Suprapubic skin (tissue), 4 donors: ENCODE measurements at regions not wholly inside any gene's neighbourhood (a gene's known extent, or its start where the extent isn't known, plus 50 kb on each side); places are given as distances from the start of the nearest gene placed in this dataset.

Source experiments
- EP300 ChIP-seq: sonication (generic); formaldehyde crosslinking; IDR thresholded peaks from one replicate; pipeline ENCODE4 v1.6.1; 2017; ENCODE audit warnings: antibody characterized with exemption
- POLR2A ChIP-seq, 2 donors: fragments of 450-650 bp; IDR thresholded peaks; one replicate each; pipeline ENCODE4 v1.6.1; 2017; ENCODE audit warnings: antibody characterized with exemption in 2 of 2, mild to moderate bottlenecking in 2 of 2, moderate library complexity in 2 of 2
- POLR2AphosphoS5 ChIP-seq, 3 donors: sonication (generic); formaldehyde crosslinking; IDR thresholded peaks; one replicate each; pipeline ENCODE4 v1.6.1; 2017; ENCODE audit warnings: antibody characterized with exemption in 3 of 3
- TF ChIP-seq, protein P1 (sequence below), 2 donors: fragments of 200-600 bp in 1 of 2; fragments of 450-650 bp in 1 of 2; sonication (generic) in 1 of 2; IDR thresholded peaks; one replicate each; pipeline ENCODE4 v1.5.1; 2016 to 2019; ENCODE audit warnings: antibody characterized with exemption in 2 of 2, mild to moderate bottlenecking in 1 of 2, moderate library complexity in 1 of 2

DNA sequence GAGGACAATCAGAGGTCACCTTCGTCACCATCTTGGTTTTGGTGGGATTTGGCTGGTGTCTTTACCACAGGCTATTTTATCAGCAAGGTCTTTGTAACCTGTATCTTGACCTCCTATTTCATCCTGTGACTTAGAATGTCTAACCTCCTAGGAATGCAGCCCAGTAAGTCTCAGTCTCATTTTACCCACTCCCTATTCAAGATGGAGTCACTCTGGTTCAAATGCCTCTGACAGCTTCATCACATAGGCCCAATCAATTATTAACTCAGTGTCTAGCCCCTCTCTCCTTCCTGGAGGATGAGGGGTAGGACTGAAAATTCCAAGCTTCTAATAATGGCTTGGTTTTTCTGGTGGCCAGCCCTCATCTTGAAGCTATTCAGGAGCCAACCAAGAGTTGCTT is 111.4 kb upstream of the NAP1L1 start:
- TF ChIP-seq, protein P1, sequence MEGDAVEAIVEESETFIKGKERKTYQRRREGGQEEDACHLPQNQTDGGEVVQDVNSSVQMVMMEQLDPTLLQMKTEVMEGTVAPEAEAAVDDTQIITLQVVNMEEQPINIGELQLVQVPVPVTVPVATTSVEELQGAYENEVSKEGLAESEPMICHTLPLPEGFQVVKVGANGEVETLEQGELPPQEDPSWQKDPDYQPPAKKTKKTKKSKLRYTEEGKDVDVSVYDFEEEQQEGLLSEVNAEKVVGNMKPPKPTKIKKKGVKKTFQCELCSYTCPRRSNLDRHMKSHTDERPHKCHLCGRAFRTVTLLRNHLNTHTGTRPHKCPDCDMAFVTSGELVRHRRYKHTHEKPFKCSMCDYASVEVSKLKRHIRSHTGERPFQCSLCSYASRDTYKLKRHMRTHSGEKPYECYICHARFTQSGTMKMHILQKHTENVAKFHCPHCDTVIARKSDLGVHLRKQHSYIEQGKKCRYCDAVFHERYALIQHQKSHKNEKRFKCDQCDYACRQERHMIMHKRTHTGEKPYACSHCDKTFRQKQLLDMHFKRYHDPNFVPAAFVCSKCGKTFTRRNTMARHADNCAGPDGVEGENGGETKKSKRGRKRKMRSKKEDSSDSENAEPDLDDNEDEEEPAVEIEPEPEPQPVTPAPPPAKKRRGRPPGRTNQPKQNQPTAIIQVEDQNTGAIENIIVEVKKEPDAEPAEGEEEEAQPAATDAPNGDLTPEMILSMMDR (IDR thresholded peaks at IDR 0.05): no peak
- TF ChIP-seq POLR2A (IDR thresholded peaks at IDR 0.05) (no peak), POLR2AphosphoS5 (IDR thresholded peaks at IDR 0.05) (no peak), EP300 (no peak)
